Upper lobe of left lung (tissue), 4 donors: ENCODE measurements at regions not wholly inside any gene's neighbourhood (a gene's known extent, or its start where the extent isn't known, plus 50 kb on each side); places are given as distances from the start of the nearest gene placed in this dataset.

ENCODE experiments used
- EP300 ChIP-seq, 4 donors: sonication (generic); formaldehyde crosslinking; IDR thresholded peaks; one replicate each; pipeline ENCODE4 v1.5.1; 2017; ENCODE audit warnings: antibody characterized with exemption in 4 of 4, control low read depth in 2 of 4
- POLR2AphosphoS5 ChIP-seq, 2 donors: sonication (generic); formaldehyde crosslinking; IDR thresholded peaks; one replicate each; pipeline ENCODE4 v1.5.1; 2017; ENCODE audit warnings: antibody characterized with exemption in 2 of 2
- TF ChIP-seq, protein P1 (sequence below), 6 experiments: fragments of 450-650 bp in 4 of 6; fragments of 200-600 bp in 2 of 6; sonication (generic) in 2 of 6; IDR thresholded peaks; one replicate each; pipeline ENCODE4 v1.5.1; 2016 to 2019; ENCODE audit warnings: antibody characterized with exemption in 6 of 6

DNA sequence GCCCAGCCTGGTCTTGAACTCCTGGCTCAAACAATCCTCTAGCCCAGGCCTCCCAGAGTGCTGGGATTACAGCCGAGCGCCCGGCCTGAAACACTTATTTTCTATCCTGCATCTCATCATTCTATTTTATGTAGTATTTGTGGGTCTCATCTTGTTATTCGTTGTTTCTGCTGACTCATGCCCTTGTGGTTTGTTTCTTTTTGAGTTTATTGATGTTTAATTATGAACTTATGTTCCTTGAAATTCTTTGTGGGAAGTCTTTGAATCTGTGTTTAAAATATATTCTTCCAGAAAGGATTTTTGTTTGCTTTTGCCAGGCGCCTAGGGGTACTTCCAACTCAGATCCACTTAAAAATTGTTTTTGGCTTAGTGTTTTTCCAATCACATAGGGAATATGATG is 78.3 kb upstream of the C15orf39 start:
- TF ChIP-seq POLR2AphosphoS5 (IDR thresholded peaks at IDR 0.05), result no peak
- TF ChIP-seq, protein P1, sequence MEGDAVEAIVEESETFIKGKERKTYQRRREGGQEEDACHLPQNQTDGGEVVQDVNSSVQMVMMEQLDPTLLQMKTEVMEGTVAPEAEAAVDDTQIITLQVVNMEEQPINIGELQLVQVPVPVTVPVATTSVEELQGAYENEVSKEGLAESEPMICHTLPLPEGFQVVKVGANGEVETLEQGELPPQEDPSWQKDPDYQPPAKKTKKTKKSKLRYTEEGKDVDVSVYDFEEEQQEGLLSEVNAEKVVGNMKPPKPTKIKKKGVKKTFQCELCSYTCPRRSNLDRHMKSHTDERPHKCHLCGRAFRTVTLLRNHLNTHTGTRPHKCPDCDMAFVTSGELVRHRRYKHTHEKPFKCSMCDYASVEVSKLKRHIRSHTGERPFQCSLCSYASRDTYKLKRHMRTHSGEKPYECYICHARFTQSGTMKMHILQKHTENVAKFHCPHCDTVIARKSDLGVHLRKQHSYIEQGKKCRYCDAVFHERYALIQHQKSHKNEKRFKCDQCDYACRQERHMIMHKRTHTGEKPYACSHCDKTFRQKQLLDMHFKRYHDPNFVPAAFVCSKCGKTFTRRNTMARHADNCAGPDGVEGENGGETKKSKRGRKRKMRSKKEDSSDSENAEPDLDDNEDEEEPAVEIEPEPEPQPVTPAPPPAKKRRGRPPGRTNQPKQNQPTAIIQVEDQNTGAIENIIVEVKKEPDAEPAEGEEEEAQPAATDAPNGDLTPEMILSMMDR (IDR thresholded peaks at IDR 0.05), result no peak
- TF ChIP-seq EP300 (IDR thresholded peaks at IDR 0.05), result no peak
